Fibroblast of pulmonary artery (primary cell): ENCODE measurements at regions not wholly inside any gene's neighbourhood (a gene's known extent, or its start where the extent isn't known, plus 50 kb on each side); places are given as distances from the start of the nearest gene placed in this dataset.
"Not testable (repeated sequence)": the region's sequence is repeated elsewhere in the genome, so short reads cannot be mapped to it uniquely, and the experiment has no call there.

ENCODE experiments used
- DNase-seq: peaks from one replicate; pipeline ENCODE4 v3.0.0-alpha.2; 2010; ENCODE audit warnings: low read depth
- H3K4me3 ChIP-seq: replicated peaks from 2 replicates; pipeline ENCODE4 v1.5.1; 2011; ENCODE audit warnings: low read depth, mild to moderate bottlenecking, control low read depth, low read length, moderate library complexity
- TF ChIP-seq, protein P1 (sequence below): IDR thresholded peaks from 2 replicates; pipeline ENCODE4 v1.5.1; 2011; ENCODE audit warnings: mild to moderate bottlenecking, control low read depth, low read length, inconsistent platforms; ENCODE audit errors: missing control alignments

DNA sequence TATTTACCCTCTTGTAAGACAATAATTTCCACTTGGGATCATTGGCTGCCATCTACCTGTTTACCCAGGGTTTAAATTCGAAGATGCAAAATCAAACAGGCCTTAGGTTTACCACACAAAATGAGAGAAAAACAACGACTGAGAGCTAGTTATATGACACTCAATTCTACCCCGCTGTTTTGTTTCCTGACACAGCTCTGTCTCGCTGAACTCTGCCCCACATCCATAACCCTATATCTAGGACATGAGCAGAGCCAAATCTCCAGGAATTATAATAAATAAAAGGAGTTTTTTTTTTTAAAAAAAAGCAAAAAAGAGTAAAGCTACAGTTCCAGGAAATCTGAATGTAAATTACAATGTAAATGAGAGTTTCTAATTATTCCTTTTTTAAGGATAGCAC lies 165.4 kb upstream of the NR2F2 start:
- no peak for DNase-seq
- TF ChIP-seq, protein P1, sequence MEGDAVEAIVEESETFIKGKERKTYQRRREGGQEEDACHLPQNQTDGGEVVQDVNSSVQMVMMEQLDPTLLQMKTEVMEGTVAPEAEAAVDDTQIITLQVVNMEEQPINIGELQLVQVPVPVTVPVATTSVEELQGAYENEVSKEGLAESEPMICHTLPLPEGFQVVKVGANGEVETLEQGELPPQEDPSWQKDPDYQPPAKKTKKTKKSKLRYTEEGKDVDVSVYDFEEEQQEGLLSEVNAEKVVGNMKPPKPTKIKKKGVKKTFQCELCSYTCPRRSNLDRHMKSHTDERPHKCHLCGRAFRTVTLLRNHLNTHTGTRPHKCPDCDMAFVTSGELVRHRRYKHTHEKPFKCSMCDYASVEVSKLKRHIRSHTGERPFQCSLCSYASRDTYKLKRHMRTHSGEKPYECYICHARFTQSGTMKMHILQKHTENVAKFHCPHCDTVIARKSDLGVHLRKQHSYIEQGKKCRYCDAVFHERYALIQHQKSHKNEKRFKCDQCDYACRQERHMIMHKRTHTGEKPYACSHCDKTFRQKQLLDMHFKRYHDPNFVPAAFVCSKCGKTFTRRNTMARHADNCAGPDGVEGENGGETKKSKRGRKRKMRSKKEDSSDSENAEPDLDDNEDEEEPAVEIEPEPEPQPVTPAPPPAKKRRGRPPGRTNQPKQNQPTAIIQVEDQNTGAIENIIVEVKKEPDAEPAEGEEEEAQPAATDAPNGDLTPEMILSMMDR = no peak

DNA sequence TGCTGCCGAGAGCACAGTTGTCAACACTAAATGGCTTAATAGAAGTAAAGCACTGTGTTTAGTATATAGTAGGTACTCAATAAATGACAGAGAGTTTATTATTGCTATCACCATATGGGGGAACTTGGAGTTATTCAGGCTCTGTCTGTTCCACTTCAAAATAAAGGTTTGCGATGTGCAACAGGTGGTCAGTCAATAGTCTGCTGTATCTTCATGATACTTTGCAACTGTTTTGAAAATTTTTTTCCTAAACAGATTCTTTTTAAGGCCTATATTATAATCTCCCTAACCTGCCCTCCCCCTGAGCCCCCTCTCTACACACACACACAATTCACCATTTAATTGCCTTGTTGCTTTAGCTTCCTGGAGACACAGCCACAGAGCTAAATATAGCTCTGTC lies 164.7 kb upstream of the NR2F2 start:
- H3K4me3 ChIP-seq = no peak overlapping the region
- TF ChIP-seq, protein P1 = no peak
- no peak for DNase-seq

More for the DNA sequence above, 165.4 kb upstream of the NR2F2 start:
- H3K4me3 ChIP-seq = no peak overlapping the region

DNA sequence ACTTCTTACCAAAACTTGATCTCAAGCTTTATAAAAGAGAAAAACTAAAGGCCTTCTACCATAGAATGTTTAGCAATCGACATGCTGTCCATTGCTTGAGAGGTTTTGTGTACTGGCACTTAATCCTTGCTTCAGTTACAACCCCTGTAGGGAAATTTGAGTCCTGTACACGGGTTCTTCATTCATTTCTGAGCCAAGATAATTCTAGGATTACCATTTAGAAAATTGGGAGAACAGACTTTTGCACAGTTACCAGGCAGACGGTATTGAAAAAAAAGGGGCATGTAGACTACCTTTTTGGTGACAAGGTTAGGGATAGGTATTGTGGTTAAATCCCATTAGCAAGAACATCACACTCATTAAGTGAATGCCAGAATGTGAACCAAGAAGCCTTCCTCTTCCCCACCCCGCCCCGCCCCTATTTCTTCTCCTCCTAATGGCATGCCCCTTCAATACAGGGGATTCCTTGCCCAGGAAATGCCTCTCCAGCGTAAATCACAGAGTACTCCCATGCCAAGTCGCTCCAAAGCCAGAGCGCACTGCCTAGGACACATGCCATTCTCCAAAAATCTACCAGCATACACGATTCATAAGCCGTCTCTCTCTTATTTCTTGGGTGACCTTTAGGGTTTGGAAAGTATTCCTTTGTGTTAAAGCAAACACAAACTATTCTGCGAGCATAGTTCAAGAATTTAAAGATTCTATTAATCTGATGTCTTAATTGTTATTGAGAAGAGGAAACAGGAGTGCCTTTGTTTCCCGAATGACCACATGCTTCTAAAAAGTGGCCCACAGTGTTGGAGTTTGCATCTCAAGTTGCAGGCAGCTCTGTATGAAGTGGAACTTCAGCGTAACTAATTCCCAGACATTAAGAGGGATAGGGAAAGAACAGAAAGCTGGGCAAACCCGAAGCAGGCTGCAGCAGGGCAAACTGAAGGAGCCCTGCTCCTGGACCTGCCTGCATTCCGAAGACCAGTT lies 164.0 kb upstream of the NR2F2 start:
- no peak overlapping the region for H3K4me3 ChIP-seq
- TF ChIP-seq, protein P1 = no peak
- no peak for DNase-seq

DNA sequence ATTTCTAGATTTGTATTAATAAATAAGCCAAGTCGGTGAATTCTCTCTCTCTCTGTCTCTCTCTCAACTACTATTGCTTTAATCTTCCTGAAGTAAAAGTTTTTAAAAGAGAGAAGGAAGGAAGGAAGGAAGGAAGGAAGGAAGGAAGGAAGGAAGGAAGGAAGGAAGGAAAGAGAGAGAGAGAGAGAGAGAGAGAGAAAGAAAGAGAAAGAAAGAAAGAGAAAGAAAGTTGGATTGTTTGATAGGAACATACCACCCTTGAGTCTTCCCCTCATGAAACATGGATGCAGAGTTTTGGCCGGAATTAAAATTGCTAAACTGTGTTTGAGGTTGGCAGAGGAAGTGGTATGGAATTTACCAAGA lies 159.9 kb upstream of the NR2F2 start:
- H3K4me3 ChIP-seq, DNase-seq: not testable (repeated sequence)

DNA sequence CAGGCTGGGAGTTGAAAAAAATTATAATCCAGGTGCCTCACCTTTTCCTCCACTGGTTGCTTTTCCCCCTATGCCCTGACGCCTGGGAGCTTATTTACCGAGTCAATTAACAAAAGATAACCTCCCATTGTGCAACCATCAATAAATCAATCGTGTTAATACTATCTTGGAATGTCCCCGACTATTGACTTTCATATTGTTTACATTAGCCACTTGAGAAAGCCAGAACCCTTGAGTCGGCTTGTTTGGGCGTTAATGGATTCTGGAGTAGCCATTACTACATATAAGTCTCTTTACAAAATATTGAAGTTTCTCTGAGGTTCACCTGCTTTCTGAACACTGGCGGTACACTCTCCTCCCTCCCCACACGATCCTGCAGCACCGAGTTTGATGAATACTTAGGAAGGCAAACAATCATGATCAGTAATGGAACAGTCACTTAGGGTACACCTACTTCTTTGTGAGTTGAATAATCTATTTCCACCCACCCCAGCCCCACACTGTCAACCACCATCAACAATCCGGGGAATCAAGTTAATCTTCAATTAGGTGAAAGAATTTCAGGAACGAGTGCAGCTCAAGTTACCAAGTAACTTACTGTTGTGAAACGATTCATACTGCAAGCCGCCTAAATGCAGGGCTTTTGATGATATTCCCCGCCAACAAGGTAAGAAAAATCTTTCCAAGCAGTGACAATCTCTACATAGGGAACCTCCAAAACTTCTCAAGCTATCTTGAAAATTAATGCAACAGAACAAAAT lies 159.3 kb upstream of the NR2F2 start:
- H3K4me3 ChIP-seq = no peak overlapping the region
- DNase-seq = no peak
- TF ChIP-seq, protein P1 = no peak

DNA sequence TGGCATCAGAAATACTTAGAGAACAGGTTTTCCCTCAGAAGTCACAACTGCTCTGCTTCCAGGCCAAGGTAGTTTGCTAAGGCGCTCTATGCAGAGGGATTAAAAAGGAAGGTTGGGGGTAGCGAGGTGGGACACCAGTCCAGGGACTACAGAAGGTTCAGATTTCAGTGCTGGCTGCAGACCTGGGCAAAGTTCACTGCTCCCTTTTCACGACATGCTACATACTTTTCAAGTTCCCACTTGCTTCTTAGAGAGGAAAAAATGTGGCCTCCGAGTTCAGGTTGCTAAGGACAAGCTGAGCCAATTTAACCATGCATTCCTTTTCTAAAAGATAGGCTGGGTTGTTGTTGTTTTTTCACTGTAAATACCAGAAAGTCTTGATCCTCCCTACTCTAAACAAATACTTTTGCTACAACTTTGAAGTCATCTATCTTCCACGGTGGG lies 158.6 kb upstream of the NR2F2 start:
- H3K4me3 ChIP-seq = no peak overlapping the region
- peak; percentile 5 for DNase-seq
- TF ChIP-seq, protein P1 = no peak

DNA sequence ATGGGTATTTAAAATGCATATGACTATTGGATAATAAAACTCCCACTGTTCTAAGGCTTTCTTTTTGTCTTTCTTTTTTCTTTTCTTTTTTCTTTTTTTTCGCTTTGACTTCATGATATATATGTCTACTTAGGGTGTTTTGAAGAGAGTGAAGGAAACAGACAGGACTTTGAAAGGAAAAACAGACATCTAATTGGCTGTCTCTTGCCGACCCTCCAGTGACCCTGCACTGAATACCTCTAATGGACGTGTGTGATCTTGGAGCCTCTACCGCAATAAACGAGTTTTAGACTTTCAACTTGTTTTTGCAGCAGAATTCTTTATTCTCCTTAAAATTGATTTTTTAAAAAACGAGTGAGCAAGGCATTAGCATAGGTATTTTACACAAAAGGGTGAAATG lies 158.1 kb upstream of the NR2F2 start:
- no peak for DNase-seq
- TF ChIP-seq, protein P1 = no peak
- no peak overlapping the region for H3K4me3 ChIP-seq
